MM.1S (cell line): ENCODE measurements at regions not wholly inside any gene's neighbourhood (a gene's known extent, or its start where the extent isn't known, plus 50 kb on each side); places are given as distances from the start of the nearest gene placed in this dataset.

Experiments used
- DNase-seq: peaks from one replicate; pipeline ENCODE4 v3.0.0-alpha.2; 2015
- H2AFZ ChIP-seq: fragments of 300-600 bp; sonication (generic); 2 replicates; pipeline ENCODE4 v1.6.0; 2016; ENCODE audit warnings: antibody characterized with exemption, low read length
- H3F3A ChIP-seq: fragments of 300-600 bp; sonication (generic); 2 replicates; pipeline ENCODE4 v1.6.1; 2016; ENCODE audit warnings: mild to moderate bottlenecking, antibody characterized with exemption, low read length, moderate library complexity, mixed read lengths; ENCODE audit not compliant: insufficient read depth
- H3K27ac ChIP-seq: fragments of 300-600 bp; sonication (generic); 2 replicates; pipeline ENCODE4 v1.5.1; 2016; ENCODE audit warnings: mild to moderate bottlenecking, low read length
- H3K27me3 ChIP-seq: fragments of 300-600 bp; sonication (generic); replicated peaks from 2 replicates; pipeline ENCODE4 v1.6.0; 2016; ENCODE audit warnings: low read length; ENCODE audit not compliant: insufficient read depth
- H3K36me3 ChIP-seq: fragments of 300-600 bp; sonication (generic); replicated peaks from 2 replicates; pipeline ENCODE4 v1.6.1; 2016; ENCODE audit warnings: mild to moderate bottlenecking, low read length, mixed read lengths; ENCODE audit not compliant: insufficient read depth
- H3K4me1 ChIP-seq: fragments of 300-600 bp; sonication (generic); 2 replicates; pipeline ENCODE4 v1.6.1; 2016; ENCODE audit warnings: low read length, mixed read lengths
- H3K4me2 ChIP-seq: fragments of 300-600 bp; sonication (generic); 2 replicates; pipeline ENCODE4 v1.6.0; 2016; ENCODE audit warnings: low read depth, low read length
- H3K4me3 ChIP-seq: fragments of 300-600 bp; sonication (generic); 2 replicates; pipeline ENCODE4 v1.5.1; 2016; ENCODE audit warnings: low read length, mixed read lengths
- H3K79me2 ChIP-seq: fragments of 300-600 bp; sonication (generic); 2 replicates; pipeline ENCODE4 v1.6.1; 2016; ENCODE audit warnings: mixed run types, low read length, mixed read lengths
- H3K9ac ChIP-seq: fragments of 300-600 bp; sonication (generic); 2 replicates; pipeline ENCODE4 v1.6.1; 2016; ENCODE audit warnings: low read length, mixed read lengths
- H3K9me2 ChIP-seq: fragments of 300-600 bp; sonication (generic); replicated peaks from 2 replicates; pipeline ENCODE4 v1.6.1; 2016; ENCODE audit warnings: mild to moderate bottlenecking, low read length, mixed read lengths; ENCODE audit not compliant: insufficient read depth
- H3K9me3 ChIP-seq: fragments of 300-600 bp; sonication (generic); replicated peaks from 2 replicates; pipeline ENCODE4 v1.6.1; 2016; ENCODE audit warnings: mild to moderate bottlenecking, low read length, mixed read lengths; ENCODE audit not compliant: insufficient read depth
- H4K20me1 ChIP-seq: fragments of 300-600 bp; sonication (generic); 2 replicates; pipeline ENCODE4 v1.6.1; 2016; ENCODE audit warnings: mild to moderate bottlenecking, low read length, moderate library complexity, mixed read lengths; ENCODE audit not compliant: insufficient read depth
- CTCF ChIP-seq: fragments of 300-600 bp; sonication (generic); IDR thresholded peaks from 2 replicates; pipeline ENCODE4 v1.5.1; 2016; ENCODE audit warnings: antibody characterized with exemption, low read length, mixed read lengths
- EZH2 ChIP-seq: fragments of 300-600 bp; sonication (generic); optimal IDR thresholded peaks from 2 replicates; pipeline ENCODE3; 2017; ENCODE audit warnings: low read depth, mild to moderate bottlenecking, antibody characterized with exemption, low read length, mixed read lengths
- EZH2phosphoT487 ChIP-seq: fragments of 300-600 bp; sonication (generic); IDR thresholded peaks from 2 replicates; pipeline ENCODE4 v1.6.1; 2018; ENCODE audit warnings: antibody characterized with exemption, low read length

GRCh38 chr2:34162231-34162630, 563.1 kb upstream of the FAM98A start:
- Histone ChIP-seq H2AFZ (no peak overlapping the region), H3K4me1 (no peaks in the 10 kb centered on the region), H3F3A (no peaks in the 10 kb centered on the region), H3K4me2 (no peak overlapping the region), H3K27me3 (no peaks in the 10 kb centered on the region), H3K9me2 (no peaks in the 10 kb centered on the region), H3K9ac (no peak overlapping the region), H3K4me3 (no peak overlapping the region), H4K20me1 (no peaks in the 10 kb centered on the region), H3K9me3 (no peaks in the 10 kb centered on the region), H3K36me3 (no peaks in the 10 kb centered on the region), H3K27ac (no peak overlapping the region), H3K79me2 (no peaks in the 10 kb centered on the region)
- no peak for TF ChIP-seq EZH2
- TF ChIP-seq CTCF: no peak
- TF ChIP-seq EZH2phosphoT487: no peak
- DNase-seq: no peak

- no peak overlapping the region for H3K4me3 ChIP-seq
- H3K27ac ChIP-seq: no peak overlapping the region
- no peaks in the 10 kb centered on the region for H3K4me1 ChIP-seq
- H3K79me2 ChIP-seq: no peaks in the 10 kb centered on the region
- no peak overlapping the region for H3K4me2 ChIP-seq
- no peak for TF ChIP-seq EZH2phosphoT487
- no peak for TF ChIP-seq EZH2
- no peak for TF ChIP-seq CTCF
- no peak overlapping the region for H3K9ac ChIP-seq
- H3F3A ChIP-seq: no peaks in the 10 kb centered on the region
- no peaks in the 10 kb centered on the region for H3K9me3 ChIP-seq
- H3K36me3 ChIP-seq: no peaks in the 10 kb centered on the region
- no peaks in the 10 kb centered on the region for H4K20me1 ChIP-seq
- no peak for DNase-seq
- H3K27me3 ChIP-seq: no peaks in the 10 kb centered on the region
- H2AFZ ChIP-seq: no peak overlapping the region
- H3K9me2 ChIP-seq: no peaks in the 10 kb centered on the region
Measured at GRCh38 chr2:34161549-34161948, 562.5 kb upstream of the FAM98A start.

GRCh38 chr2:34159901-34160300, 560.8 kb upstream of the FAM98A start:
- no peak for DNase-seq
- H2AFZ ChIP-seq: no peak overlapping the region
- H3F3A ChIP-seq: no peaks in the 10 kb centered on the region
- H3K9ac ChIP-seq: no peak overlapping the region
- no peak overlapping the region for H3K4me3 ChIP-seq
- no peak overlapping the region for H3K27ac ChIP-seq
- no peaks in the 10 kb centered on the region for H3K27me3 ChIP-seq
- H4K20me1 ChIP-seq: no peaks in the 10 kb centered on the region
- H3K79me2 ChIP-seq: no peaks in the 10 kb centered on the region
- H3K36me3 ChIP-seq: no peaks in the 10 kb centered on the region
- no peak for TF ChIP-seq EZH2phosphoT487
- TF ChIP-seq EZH2: no peak
- TF ChIP-seq CTCF: no peak
- H3K4me2 ChIP-seq: no peak overlapping the region
- no peaks in the 10 kb centered on the region for H3K9me2 ChIP-seq
- H3K4me1 ChIP-seq: no peaks in the 10 kb centered on the region
- no peaks in the 10 kb centered on the region for H3K9me3 ChIP-seq
